Right lobe of liver (tissue), 4 donors: ENCODE measurements at regions not wholly inside any gene's neighbourhood (a gene's known extent, or its start where the extent isn't known, plus 50 kb on each side); places are given as distances from the start of the nearest gene placed in this dataset.

Source experiments
- POLR2A ChIP-seq: fragments of 450-650 bp; IDR thresholded peaks from one replicate; pipeline ENCODE4 v1.6.1; 2017; ENCODE audit warnings: antibody characterized with exemption, mild to moderate bottlenecking
- TF ChIP-seq, protein P1 (sequence below), 4 donors: fragments of 200-600 bp in 3 of 4; fragments of 450-650 bp in 1 of 4; IDR thresholded peaks; one replicate each; pipeline versions ENCODE4 v1.5.1 to v1.8.0; 2016 to 2022; ENCODE audit warnings: antibody characterized with exemption in 4 of 4, mild to moderate bottlenecking in 2 of 4
- donor health status: DM: no; HTN: no; CAD: no.
- donor health status: DM: no; HTN: no; CAD: no.
- donor health status: DM: no; HTN: yes; CAD: no.

DNA sequence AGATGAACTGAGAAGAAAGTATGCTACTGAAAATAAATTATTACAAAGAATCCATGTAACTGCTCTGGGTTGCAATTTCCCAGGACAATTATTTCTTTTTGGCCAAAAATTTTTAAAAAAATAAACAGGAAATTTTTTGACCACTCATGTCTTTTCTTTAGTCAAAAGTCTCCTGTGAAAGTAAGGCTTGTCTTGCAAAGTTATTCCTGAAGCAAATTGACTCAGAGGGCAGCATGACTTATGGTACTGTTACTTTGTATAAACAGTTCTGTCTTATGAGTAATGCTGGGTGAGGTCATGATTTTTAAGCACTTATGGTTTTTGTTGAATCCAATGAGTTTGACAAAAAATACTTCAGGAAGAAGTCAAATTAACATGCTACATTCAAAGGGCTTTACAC lies 292.8 kb upstream of the ARSJ start:
- TF ChIP-seq, protein P1, sequence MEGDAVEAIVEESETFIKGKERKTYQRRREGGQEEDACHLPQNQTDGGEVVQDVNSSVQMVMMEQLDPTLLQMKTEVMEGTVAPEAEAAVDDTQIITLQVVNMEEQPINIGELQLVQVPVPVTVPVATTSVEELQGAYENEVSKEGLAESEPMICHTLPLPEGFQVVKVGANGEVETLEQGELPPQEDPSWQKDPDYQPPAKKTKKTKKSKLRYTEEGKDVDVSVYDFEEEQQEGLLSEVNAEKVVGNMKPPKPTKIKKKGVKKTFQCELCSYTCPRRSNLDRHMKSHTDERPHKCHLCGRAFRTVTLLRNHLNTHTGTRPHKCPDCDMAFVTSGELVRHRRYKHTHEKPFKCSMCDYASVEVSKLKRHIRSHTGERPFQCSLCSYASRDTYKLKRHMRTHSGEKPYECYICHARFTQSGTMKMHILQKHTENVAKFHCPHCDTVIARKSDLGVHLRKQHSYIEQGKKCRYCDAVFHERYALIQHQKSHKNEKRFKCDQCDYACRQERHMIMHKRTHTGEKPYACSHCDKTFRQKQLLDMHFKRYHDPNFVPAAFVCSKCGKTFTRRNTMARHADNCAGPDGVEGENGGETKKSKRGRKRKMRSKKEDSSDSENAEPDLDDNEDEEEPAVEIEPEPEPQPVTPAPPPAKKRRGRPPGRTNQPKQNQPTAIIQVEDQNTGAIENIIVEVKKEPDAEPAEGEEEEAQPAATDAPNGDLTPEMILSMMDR (IDR thresholded peaks at IDR 0.05): no peak
- TF ChIP-seq POLR2A: no peak
